ENCODE measurements at regions not wholly inside any gene's neighbourhood (a gene's known extent, or its start where the extent isn't known, plus 50 kb on each side); places are given as distances from the start of the nearest gene placed in this dataset.

- ChIA-PET POLR2A (no interaction called here), CTCF (no interaction called here)
- no peak overlapping the region for H3K4me2 ChIP-seq
- ATAC-seq (no peak), DNase-seq (ENCODE audit: low read depth in 1 of 2, low spot score in 1 of 2) (no peak), FAIRE-seq (no peak)
- no peak overlapping the region for H3K4me3 ChIP-seq
- no peaks in the 10 kb centered on the region for H3K9me3 ChIP-seq
- H3K27ac ChIP-seq: no peak overlapping the region
- no peak for TF ChIP-seq SREBF2 (IDR thresholded peaks at IDR 0.05)
- no peak for TF ChIP-seq RNF2 (IDR thresholded peaks at IDR 0.05; ENCODE audit: borderline replicate concordance, low read depth)
- TF ChIP-seq CBX8 (IDR thresholded peaks at IDR 0.05): no peak
- TF ChIP-seq EHMT2 (IDR thresholded peaks at IDR 0.05; ENCODE audit: low read depth): no peak
- no peak for TF ChIP-seq PHF8 (IDR thresholded peaks at IDR 0.05; ENCODE audit: borderline replicate concordance, low read depth)
- no peak for TF ChIP-seq CHD4 (IDR thresholded peaks at IDR 0.05; ENCODE audit: borderline replicate concordance)
- no peak for TF ChIP-seq ZC3H11A (IDR thresholded peaks at IDR 0.05)
- TF ChIP-seq NR3C1 (IDR thresholded peaks at IDR 0.05): no peak
- no peak for TF ChIP-seq POLR2A (IDR thresholded peaks at IDR 0.05; ENCODE audit: low read length)
- no peak for TF ChIP-seq CEBPB (IDR thresholded peaks at IDR 0.05)
- no peak for TF ChIP-seq RFX5 (IDR thresholded peaks at IDR 0.05)
- TF ChIP-seq ZNF302 (CRISPR knock-in tag; IDR thresholded peaks at IDR 0.05): no peak
- H3K4me1 ChIP-seq: no peaks in the 10 kb centered on the region
- 6% methylated on average over 3 of the region's 3 CpGs for WGBS (ENCODE audit: missing lambda C conversion rate)
Observed at GRCh38 chr4:134560728-134561127, 359.1 kb upstream of the PABPC4L start.

DNA sequence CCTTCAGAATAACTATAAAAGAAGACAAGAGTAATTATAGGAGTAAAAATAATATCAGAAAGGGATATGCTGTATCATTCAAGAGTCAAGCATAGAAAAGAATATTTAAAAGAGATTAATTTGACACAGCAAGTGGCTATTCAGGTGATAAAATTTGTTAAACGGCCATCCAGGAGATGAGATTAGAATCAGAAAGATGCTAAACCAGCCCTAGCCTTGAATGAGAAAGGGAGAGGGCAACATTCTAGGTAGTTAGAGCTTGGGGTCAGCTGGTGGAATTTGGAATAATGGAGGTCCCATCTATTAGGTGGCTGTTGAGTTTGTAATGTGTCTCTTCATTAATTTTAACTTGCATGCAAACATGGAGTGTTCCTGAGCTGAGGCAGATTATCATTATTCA, 350.5 kb upstream of the PABPC4L start:
- POLR2A ChIA-PET: no interaction called here
- WGBS (ENCODE audit: missing lambda C conversion rate): 0% methylated on average over 1 of the region's 1 CpG
- TF ChIP-seq MYC (IDR thresholded peaks at IDR 0.05; ENCODE audit: borderline replicate concordance, low read length): no peak
- TF ChIP-seq FOSB (CRISPR knock-in tag; IDR thresholded peaks at IDR 0.05): no peak
- TF ChIP-seq, protein P1, sequence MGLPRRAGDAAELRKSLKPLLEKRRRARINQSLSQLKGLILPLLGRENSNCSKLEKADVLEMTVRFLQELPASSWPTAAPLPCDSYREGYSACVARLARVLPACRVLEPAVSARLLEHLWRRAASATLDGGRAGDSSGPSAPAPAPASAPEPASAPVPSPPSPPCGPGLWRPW (IDR thresholded peaks at IDR 0.05): no peak
- TF ChIP-seq, protein P2, sequence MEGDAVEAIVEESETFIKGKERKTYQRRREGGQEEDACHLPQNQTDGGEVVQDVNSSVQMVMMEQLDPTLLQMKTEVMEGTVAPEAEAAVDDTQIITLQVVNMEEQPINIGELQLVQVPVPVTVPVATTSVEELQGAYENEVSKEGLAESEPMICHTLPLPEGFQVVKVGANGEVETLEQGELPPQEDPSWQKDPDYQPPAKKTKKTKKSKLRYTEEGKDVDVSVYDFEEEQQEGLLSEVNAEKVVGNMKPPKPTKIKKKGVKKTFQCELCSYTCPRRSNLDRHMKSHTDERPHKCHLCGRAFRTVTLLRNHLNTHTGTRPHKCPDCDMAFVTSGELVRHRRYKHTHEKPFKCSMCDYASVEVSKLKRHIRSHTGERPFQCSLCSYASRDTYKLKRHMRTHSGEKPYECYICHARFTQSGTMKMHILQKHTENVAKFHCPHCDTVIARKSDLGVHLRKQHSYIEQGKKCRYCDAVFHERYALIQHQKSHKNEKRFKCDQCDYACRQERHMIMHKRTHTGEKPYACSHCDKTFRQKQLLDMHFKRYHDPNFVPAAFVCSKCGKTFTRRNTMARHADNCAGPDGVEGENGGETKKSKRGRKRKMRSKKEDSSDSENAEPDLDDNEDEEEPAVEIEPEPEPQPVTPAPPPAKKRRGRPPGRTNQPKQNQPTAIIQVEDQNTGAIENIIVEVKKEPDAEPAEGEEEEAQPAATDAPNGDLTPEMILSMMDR (IDR thresholded peaks at IDR 0.05): no peak
- no peak for TF ChIP-seq RCOR1 (IDR thresholded peaks at IDR 0.05; ENCODE audit: low read depth, low read length)
- TF ChIP-seq, protein P3, sequence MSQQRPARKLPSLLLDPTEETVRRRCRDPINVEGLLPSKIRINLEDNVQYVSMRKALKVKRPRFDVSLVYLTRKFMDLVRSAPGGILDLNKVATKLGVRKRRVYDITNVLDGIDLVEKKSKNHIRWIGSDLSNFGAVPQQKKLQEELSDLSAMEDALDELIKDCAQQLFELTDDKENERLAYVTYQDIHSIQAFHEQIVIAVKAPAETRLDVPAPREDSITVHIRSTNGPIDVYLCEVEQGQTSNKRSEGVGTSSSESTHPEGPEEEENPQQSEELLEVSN (IDR thresholded peaks at IDR 0.05; ENCODE audit: borderline replicate concordance, low read depth): no peak
- TF ChIP-seq FOXS1 (CRISPR knock-in tag; IDR thresholded peaks at IDR 0.05): no peak
- TF ChIP-seq ZFP36 (IDR thresholded peaks at IDR 0.05; ENCODE audit: borderline replicate concordance, partially characterized antibody): no peak
- TF ChIP-seq KDM1A (IDR thresholded peaks at IDR 0.05; ENCODE audit: low read depth): no peak
- CTCF ChIA-PET: interaction anchor here (1.3 to 1.4 kb wide), 2 partner anchors 8 to 21 kb away, joined by 3 read pairs; no protein-coding TSS in a partner anchor
- Histone ChIP-seq H3K4me2 (no peak overlapping the region), H3K4me3 (no peak overlapping the region), H3K9me3 (no peaks in the 10 kb centered on the region; the same call in 2 of the 3 replicates), H3K27ac (no peak overlapping the region), H3K4me1 (no peaks in the 10 kb centered on the region)
- FAIRE-seq (no peak), DNase-seq (ENCODE audit: low read depth in 1 of 2, low spot score in 1 of 2) (no peak), ATAC-seq (no peak)

DNA sequence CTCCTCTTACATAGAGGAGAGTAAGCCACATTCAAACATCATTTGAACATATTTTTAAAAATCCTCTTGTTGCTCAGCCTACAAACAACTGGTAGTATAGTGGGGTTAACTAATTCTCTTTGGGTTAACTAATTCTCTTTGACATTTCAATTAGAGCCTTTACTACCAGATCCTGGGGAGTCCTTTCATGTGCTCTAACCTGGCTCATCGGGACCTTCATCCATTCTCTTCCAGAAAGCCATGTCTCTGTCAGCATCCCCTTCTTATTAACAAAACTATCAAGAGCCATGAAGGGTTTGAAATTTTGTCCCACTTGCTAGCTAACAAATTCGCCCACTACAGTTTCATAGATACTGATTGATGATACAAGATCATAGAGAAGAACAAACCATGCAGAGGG, 349.8 kb upstream of the PABPC4L start:
- Histone ChIP-seq H3K9me3 (no peaks in the 10 kb centered on the region; the same call in 2 of the 3 replicates), H3K27ac (no peak overlapping the region), H3K4me3 (no peak overlapping the region), H3K4me2 (no peak overlapping the region), H3K4me1 (no peaks in the 10 kb centered on the region)
- DNase-seq (ENCODE audit: low read depth in 1 of 2, low spot score in 1 of 2) (no peak), ATAC-seq (no peak), FAIRE-seq (no peak)
- ChIA-PET CTCF (interaction anchor here (1.3 kb wide), 1 partner anchor 21 kb away, joined by 3 read pairs; no protein-coding TSS in a partner anchor), POLR2A (no interaction called here)
- WGBS (ENCODE audit: missing lambda C conversion rate): 5% methylated on average over 2 of the region's 2 CpGs
- no peak for TF ChIP-seq CBX2 (IDR thresholded peaks at IDR 0.05; ENCODE audit: borderline replicate concordance, low read depth)
- TF ChIP-seq, protein P4, sequence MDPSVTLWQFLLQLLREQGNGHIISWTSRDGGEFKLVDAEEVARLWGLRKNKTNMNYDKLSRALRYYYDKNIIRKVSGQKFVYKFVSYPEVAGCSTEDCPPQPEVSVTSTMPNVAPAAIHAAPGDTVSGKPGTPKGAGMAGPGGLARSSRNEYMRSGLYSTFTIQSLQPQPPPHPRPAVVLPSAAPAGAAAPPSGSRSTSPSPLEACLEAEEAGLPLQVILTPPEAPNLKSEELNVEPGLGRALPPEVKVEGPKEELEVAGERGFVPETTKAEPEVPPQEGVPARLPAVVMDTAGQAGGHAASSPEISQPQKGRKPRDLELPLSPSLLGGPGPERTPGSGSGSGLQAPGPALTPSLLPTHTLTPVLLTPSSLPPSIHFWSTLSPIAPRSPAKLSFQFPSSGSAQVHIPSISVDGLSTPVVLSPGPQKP (IDR thresholded peaks at IDR 0.05; ENCODE audit: low read depth, low read length): no peak
- no peak for TF ChIP-seq FOSB (CRISPR knock-in tag; IDR thresholded peaks at IDR 0.05)
- TF ChIP-seq, protein P2 (IDR thresholded peaks at IDR 0.05): no peak
- no peak for TF ChIP-seq POLR2A (IDR thresholded peaks at IDR 0.05; ENCODE audit: low read length)
- TF ChIP-seq RARB (CRISPR knock-in tag; IDR thresholded peaks at IDR 0.05): no peak
- TF ChIP-seq CHD2 (IDR thresholded peaks at IDR 0.05; ENCODE audit: low read length, partially characterized antibody): no peak
- no peak for TF ChIP-seq EHMT2 (IDR thresholded peaks at IDR 0.05; ENCODE audit: low read depth)
- TF ChIP-seq HOXA7 (CRISPR knock-in tag; IDR thresholded peaks at IDR 0.05): no peak
- no peak for TF ChIP-seq NFE2L2 (conservative IDR thresholded peaks at IDR 0.05; ENCODE audit: low read length)
- TF ChIP-seq HDAC2 (IDR thresholded peaks at IDR 0.05): no peak
- no peak for TF ChIP-seq ZSCAN20 (CRISPR knock-in tag; IDR thresholded peaks at IDR 0.05)
- TF ChIP-seq NR3C1 (IDR thresholded peaks at IDR 0.05): no peak
- no peak for TF ChIP-seq POLR2AphosphoS2 (conservative IDR thresholded peaks at IDR 0.05; ENCODE audit: low read length)
- no peak for TF ChIP-seq MAZ (IDR thresholded peaks at IDR 0.05; ENCODE audit: borderline replicate concordance, low read depth, low read length)
- no peak for TF ChIP-seq SMC3 (IDR thresholded peaks at IDR 0.05)

Data from A549 (cell line).